DND-41 (cell line): ENCODE measurements at regions not wholly inside any gene's neighbourhood (a gene's known extent, or its start where the extent isn't known, plus 50 kb on each side); places are given as distances from the start of the nearest gene placed in this dataset.

Source experiments
- ATAC-seq: fragments of 200-7000 bp; cut with Tn5 transposase; 3 replicates; pipeline ENCODE4 v1.9.1; 2021; ENCODE audit warnings: low read depth; ENCODE audit not compliant: insufficient read depth
- DNase-seq: peaks from one replicate; pipeline ENCODE4 v3.0.0-alpha.2; 2020
- H2AFZ ChIP-seq: 2 replicates; pipeline ENCODE4 v1.6.0; 2012; ENCODE audit warnings: low read depth, low read length
- H3K27ac ChIP-seq: 2 replicates; pipeline ENCODE4 v1.5.1; 2012; ENCODE audit warnings: low read length, inconsistent platforms
- H3K27me3 ChIP-seq: fragments of 200-600 bp; sonication (generic); 2 replicates; pipeline ENCODE4 v1.6.0; 2012; ENCODE audit warnings: low read length, mild to moderate bottlenecking, inconsistent platforms; ENCODE audit not compliant: insufficient read depth, poor library complexity
- H3K36me3 ChIP-seq: 2 replicates; pipeline ENCODE4 v1.5.1; 2012; ENCODE audit warnings: low read length, inconsistent platforms; ENCODE audit not compliant: insufficient read depth
- H3K4me1 ChIP-seq: 2 replicates; pipeline ENCODE4 v1.5.1; 2012; ENCODE audit warnings: mild to moderate bottlenecking, low read length; ENCODE audit not compliant: insufficient read depth
- H3K4me2 ChIP-seq: 2 replicates; pipeline ENCODE4 v1.6.0; 2012; ENCODE audit warnings: mild to moderate bottlenecking, moderate library complexity, low read length, inconsistent platforms; ENCODE audit not compliant: insufficient read depth
- H3K4me3 ChIP-seq, 2 experiments: fragments of 200-600 bp in 1 of 2; shearing (Covaris generic) in 1 of 2; 2 replicates each; pipeline ENCODE4 v1.5.1; 2012 to 2016; ENCODE audit warnings: inconsistent platforms in 2 of 2, low read length in 2 of 2, mild to moderate bottlenecking in 2 of 2, low read depth in 1 of 2, moderate library complexity in 1 of 2
- H3K79me2 ChIP-seq: 2 replicates; pipeline ENCODE4 v1.6.0; 2012; ENCODE audit warnings: low read length, inconsistent platforms; ENCODE audit not compliant: insufficient read depth
- H3K9ac ChIP-seq: 2 replicates; pipeline ENCODE4 v1.6.0; 2012; ENCODE audit warnings: low read depth, mild to moderate bottlenecking, inconsistent platforms, low read length, moderate library complexity
- H3K9me3 ChIP-seq: 2 replicates; pipeline ENCODE4 v1.5.1; 2012; ENCODE audit warnings: low read length, moderate library complexity, mild to moderate bottlenecking, inconsistent platforms; ENCODE audit not compliant: insufficient read depth, severe bottlenecking
- H4K20me1 ChIP-seq: 2 replicates; pipeline ENCODE4 v1.6.0; 2012; ENCODE audit warnings: low read length; ENCODE audit not compliant: insufficient read depth
- CTCF ChIP-seq: IDR thresholded peaks from 2 replicates; pipeline ENCODE4 v1.5.1; 2012; ENCODE audit warnings: borderline replicate concordance, low read length, moderate library complexity, mild to moderate bottlenecking; ENCODE audit not compliant: poor library complexity, severe bottlenecking; ENCODE audit errors: extremely low read depth
- EZH2 ChIP-seq: IDR thresholded peaks from 3 replicates; pipeline ENCODE4 v1.6.1; 2012; ENCODE audit warnings: borderline replicate concordance, low read depth, mild to moderate bottlenecking, moderate library complexity, low read length, inconsistent platforms; ENCODE audit not compliant: severe bottlenecking

GRCh38 chr13:87923753-87924152 is 252.6 kb downstream of the SLITRK5 start:
- no peak for DNase-seq
- no peak for ATAC-seq
- Histone ChIP-seq H3K4me2 (no peak overlapping the region), H3K27me3 (no peaks in the 10 kb centered on the region), H3K9ac (no peak overlapping the region), H3K36me3 (no peaks in the 10 kb centered on the region), H3K79me2 (no peaks in the 10 kb centered on the region), H3K27ac (no peak overlapping the region), H3K4me1 (no peaks in the 10 kb centered on the region), H3K4me3 (no peak overlapping the region), H2AFZ (no peak overlapping the region), H4K20me1 (no peaks in the 10 kb centered on the region), H3K9me3 (no peaks in the 10 kb centered on the region)
- TF ChIP-seq EZH2 (no peak), CTCF (no peak)

GRCh38 chr13:87925006-87925405 is 253.8 kb downstream of the SLITRK5 start:
- Histone ChIP-seq H3K27ac (no peak overlapping the region), H3K36me3 (no peaks in the 10 kb centered on the region), H3K27me3 (no peaks in the 10 kb centered on the region), H3K9ac (no peak overlapping the region), H3K4me1 (no peaks in the 10 kb centered on the region), H3K79me2 (no peaks in the 10 kb centered on the region), H3K9me3 (no peaks in the 10 kb centered on the region), H3K4me2 (no peak overlapping the region), H2AFZ (no peak overlapping the region), H4K20me1 (no peaks in the 10 kb centered on the region), H3K4me3 (no peak overlapping the region)
- no peak for ATAC-seq
- TF ChIP-seq CTCF (no peak), EZH2 (no peak)
- no peak for DNase-seq

GRCh38 chr13:87940776-87941175 is 269.6 kb downstream of the SLITRK5 start:
- H3K4me1 ChIP-seq: no peaks in the 10 kb centered on the region
- no peak overlapping the region for H3K9ac ChIP-seq
- no peak overlapping the region for H2AFZ ChIP-seq
- no peaks in the 10 kb centered on the region for H4K20me1 ChIP-seq
- H3K4me2 ChIP-seq: no peak overlapping the region
- no peaks in the 10 kb centered on the region for H3K79me2 ChIP-seq
- ATAC-seq (no peak), DNase-seq (no peak)
- no peak overlapping the region for H3K4me3 ChIP-seq
- no peak overlapping the region for H3K27ac ChIP-seq
- TF ChIP-seq EZH2: no peak
- no peak for TF ChIP-seq CTCF
- H3K27me3 ChIP-seq: no peaks in the 10 kb centered on the region
- H3K36me3 ChIP-seq: no peaks in the 10 kb centered on the region
- H3K9me3 ChIP-seq: no peaks in the 10 kb centered on the region

DNA sequence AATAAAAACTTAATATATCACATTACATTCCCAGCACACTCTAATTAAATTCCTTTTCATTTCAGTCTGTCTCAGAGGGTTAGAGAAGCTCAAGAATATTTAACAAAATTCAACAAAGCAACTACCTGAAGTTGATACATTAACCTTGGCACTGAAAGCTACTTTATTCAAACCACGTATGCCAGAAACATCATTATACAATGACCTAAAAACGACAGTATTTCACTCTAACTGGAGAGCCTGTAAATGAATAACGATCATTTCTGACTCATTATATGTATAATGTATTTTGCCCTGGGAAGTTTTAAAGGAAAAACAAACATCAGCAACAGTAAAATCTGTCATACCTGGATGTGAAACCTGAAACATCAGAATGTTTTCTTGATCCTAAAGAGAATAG is 270.1 kb downstream of the SLITRK5 start:
- H3K36me3 ChIP-seq: no peaks in the 10 kb centered on the region
- H3K79me2 ChIP-seq: no peaks in the 10 kb centered on the region
- H3K9ac ChIP-seq: no peak overlapping the region
- DNase-seq: no peak
- H4K20me1 ChIP-seq: no peaks in the 10 kb centered on the region
- H3K4me3 ChIP-seq: no peak overlapping the region
- ATAC-seq: no peak
- H2AFZ ChIP-seq: no peak overlapping the region
- no peak overlapping the region for H3K4me2 ChIP-seq
- H3K27me3 ChIP-seq: no peaks in the 10 kb centered on the region
- H3K27ac ChIP-seq: no peak overlapping the region
- TF ChIP-seq CTCF: no peak
- no peak for TF ChIP-seq EZH2
- H3K9me3 ChIP-seq: no peaks in the 10 kb centered on the region
- no peaks in the 10 kb centered on the region for H3K4me1 ChIP-seq
